ENCODE measurements at regions not wholly inside any gene's neighbourhood (a gene's known extent, or its start where the extent isn't known, plus 50 kb on each side); places are given as distances from the start of the nearest gene placed in this dataset.

DNA sequence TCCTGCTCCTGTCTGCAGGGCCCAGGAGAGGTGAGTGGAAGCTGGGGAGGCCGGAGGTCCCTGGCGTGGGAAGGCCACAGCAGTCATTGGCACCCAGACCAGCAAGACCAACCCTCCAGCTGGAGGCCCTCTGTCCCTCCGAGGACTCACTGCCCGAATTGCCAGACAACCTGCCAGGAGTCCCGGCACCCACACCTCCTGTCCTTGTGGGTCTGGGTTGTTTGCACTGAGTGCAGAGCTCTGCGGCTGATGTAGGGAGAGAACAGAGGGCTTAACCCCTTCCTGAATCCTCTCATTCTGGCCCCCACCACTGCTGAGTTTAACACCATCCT, 204.9 kb downstream of the KIF26A start:
- Histone ChIP-seq H3K36me3 (ENCODE audit: control insufficient read depth in 1 of 2, insufficient read depth in 2 of 2, low read length in 2 of 2) (no peaks in the 10 kb centered on the region), H3K4me3 (replicated peaks in 1 of 2; ENCODE audit: low read depth in 1 of 2, low read length in 2 of 2) (no peak overlapping the region), H3K27me3 (ENCODE audit: insufficient read depth, low read length) (no peaks in the 10 kb centered on the region; the same call in 1 of the 2 replicates), H3K4me1 (ENCODE audit: control insufficient read depth in 1 of 2, insufficient read depth in 2 of 2, low read length in 2 of 2) (peaks cover 4 to 12% of the 10 kb centered on the region in 2 experiments; a peak in 3 of 4 replicates), H3K9me3 (ENCODE audit: control insufficient read depth in 1 of 2, insufficient read depth in 1 of 2, low read depth in 1 of 2, low read length in 2 of 2) (peaks cover 0 to 7% of the 10 kb centered on the region in 2 experiments; a peak in 1 of 4 replicates), H2AFZ (ENCODE audit: low read depth, low read length, poor library complexity, severe bottlenecking) (no peak overlapping the region), H3K9me2 (ENCODE audit: insufficient read depth) (no peaks in the 10 kb centered on the region), H3K79me2 (ENCODE audit: insufficient read depth, low read length) (no peaks in the 10 kb centered on the region), H3K4me2 (ENCODE audit: low read length) (no peak overlapping the region), H3K9ac (ENCODE audit: low read length) (no peak overlapping the region), H3K27ac (ENCODE audit: low read depth, low read length) (no peak overlapping the region), H4K20me1 (ENCODE audit: insufficient read depth) (no peaks in the 10 kb centered on the region)
- no TSS peak for BruUV-seq (replicated peaks)
- no peak for ATAC-seq
- ChIA-PET RAD21 (ENCODE audit: low non-redundant PET in 1 of 2, low total read pairs in 2 of 2, uncharacterized antibody in 2 of 2, unreplicated experiment in 2 of 2) (no interaction called here), POLR2A (no interaction called here), CTCF (no interaction called here)
- TF ChIP-seq REST (IDR thresholded peaks at IDR 0.05; ENCODE audit: low read depth) (no peak), EZH2 (IDR thresholded peaks at IDR 0.05) (no peak), ZNF274 (IDR thresholded peaks at IDR 0.05; ENCODE audit: low read depth, low read length) (no peak), CBX3 (IDR thresholded peaks at IDR 0.05; ENCODE audit: low read depth) (no peak), RAD21 (IDR thresholded peaks at IDR 0.05; ENCODE audit: low read depth) (no peak), YY1 (IDR thresholded peaks at IDR 0.05; ENCODE audit: extremely low read depth, insufficient replicate concordance, low read depth, low read length) (no peak), CEBPB (IDR thresholded peaks at IDR 0.05; ENCODE audit: low read depth) (no peak), ELF1 (IDR thresholded peaks at IDR 0.05; ENCODE audit: borderline replicate concordance, low read depth) (no peak), EGR1 (IDR thresholded peaks at IDR 0.05; ENCODE audit: low read depth) (no peak), JUND (IDR thresholded peaks at IDR 0.05) (no peak)
- intact Hi-C loops (cut with micrococcal nuclease), result no loop called here
- DNase-seq (ENCODE audit: low read depth, low spot score), result no peak
